HEK293T (cell line): ENCODE measurements at regions not wholly inside any gene's neighbourhood (a gene's known extent, or its start where the extent isn't known, plus 50 kb on each side); places are given as distances from the start of the nearest gene placed in this dataset.

Experiments
- CTCF ChIA-PET: fragments of 350-600 bp; formaldehyde crosslinking; extraction: SDS; loops from one replicate; lab custom pipeline; 2021; ENCODE audit warnings: antibody characterized with exemption, inconsistent platforms; lab: Yijun Ruan, JAX
- POLR2A ChIA-PET: fragments of 350-600 bp; formaldehyde crosslinking; extraction: SDS; loops from one replicate; lab custom pipeline; 2020; ENCODE audit warnings: antibody characterized with exemption, inconsistent platforms; lab: Yijun Ruan, JAX
- DNase-seq: peaks from one replicate; pipeline ENCODE4 v3.0.0; 2012; ENCODE audit warnings: mixed read lengths; ENCODE audit errors: extremely low spot score
- ARNT ChIP-seq: fragments of 450-650 bp; IDR thresholded peaks from 2 replicates; pipeline ENCODE4 v1.6.1; 2017; ENCODE audit warnings: mild to moderate bottlenecking
- BHLHE40 ChIP-seq: fragments of 450-650 bp; IDR thresholded peaks from 2 replicates; pipeline ENCODE4 v1.6.1; 2016; ENCODE audit warnings: mild to moderate bottlenecking, moderate library complexity, borderline replicate concordance
- CTBP1 ChIP-seq: fragments of 450-650 bp; IDR thresholded peaks from 2 replicates; pipeline ENCODE4 v1.6.1; 2016; ENCODE audit warnings: borderline replicate concordance
- ELF4 ChIP-seq: fragments of 450-650 bp; IDR thresholded peaks from 2 replicates; pipeline ENCODE4 v1.6.1; 2017; ENCODE audit warnings: antibody characterized with exemption
- FOXA1 ChIP-seq: fragments of 450-650 bp; IDR thresholded peaks from 2 replicates; pipeline ENCODE4 v1.6.1; 2016; ENCODE audit warnings: mild to moderate bottlenecking
- FOXK2 ChIP-seq: fragments of 450-650 bp; IDR thresholded peaks from 2 replicates; pipeline ENCODE4 v1.6.1; 2016; ENCODE audit warnings: mild to moderate bottlenecking
- FOXM1 ChIP-seq: fragments of 450-650 bp; IDR thresholded peaks from 2 replicates; pipeline ENCODE4 v1.6.1; 2017; ENCODE audit warnings: mild to moderate bottlenecking, borderline replicate concordance
- HDGF ChIP-seq: fragments of 450-650 bp; IDR thresholded peaks from 2 replicates; pipeline ENCODE4 v1.6.1; 2017; ENCODE audit warnings: antibody characterized with exemption, borderline replicate concordance
- L3MBTL2 ChIP-seq: fragments of 450-650 bp; conservative IDR thresholded peaks from 2 replicates; pipeline ENCODE4 v1.6.1; 2016; ENCODE audit warnings: mild to moderate bottlenecking
- LEF1 ChIP-seq: fragments of 450-650 bp; IDR thresholded peaks from 2 replicates; pipeline ENCODE4 v1.6.1; 2017; ENCODE audit warnings: mild to moderate bottlenecking, borderline replicate concordance
- NFRKB ChIP-seq: fragments of 450-650 bp; IDR thresholded peaks from 2 replicates; pipeline ENCODE4 v1.6.1; 2016; ENCODE audit warnings: mild to moderate bottlenecking, moderate library complexity
- SP1 ChIP-seq: fragments of 450-650 bp; IDR thresholded peaks from 2 replicates; pipeline ENCODE4 v1.6.1; 2017
- SUZ12 ChIP-seq: fragments of 450-650 bp; IDR thresholded peaks from 2 replicates; pipeline ENCODE4 v1.6.1; 2016; ENCODE audit warnings: mild to moderate bottlenecking
- TARDBP ChIP-seq: fragments of 450-650 bp; IDR thresholded peaks from 2 replicates; pipeline ENCODE4 v1.6.1; 2016
- ZNF384 ChIP-seq: fragments of 450-650 bp; IDR thresholded peaks from 2 replicates; pipeline ENCODE4 v1.6.1; 2016
- TF ChIP-seq, protein P1 (sequence below): fragments of 450-650 bp; IDR thresholded peaks from 2 replicates; pipeline ENCODE4 v1.6.1; 2016

DNA sequence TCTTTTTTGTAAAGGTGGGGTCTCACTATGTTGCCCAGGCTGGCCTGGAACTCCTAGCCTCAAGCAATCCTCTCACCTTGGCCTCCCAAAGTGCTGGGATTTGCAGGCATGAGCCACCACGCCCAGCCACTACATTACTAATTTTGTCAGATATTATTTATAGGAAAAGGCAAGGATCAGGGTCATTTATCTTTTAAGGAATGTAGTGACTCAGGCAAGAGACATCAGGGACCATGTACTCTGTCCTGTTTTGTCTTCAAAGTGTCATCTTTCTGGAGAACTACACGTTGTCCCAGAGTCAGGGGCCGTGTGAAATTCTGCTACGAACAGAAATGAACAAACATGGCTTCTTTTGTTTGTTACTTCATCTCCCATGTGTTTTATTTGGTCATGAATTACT is 105.3 kb downstream of the NPTX2 start:
- TF ChIP-seq BHLHE40 (no peak), FOXK2 (no peak), CTBP1 (no peak), LEF1 (no peak), HDGF (no peak), FOXM1 (no peak), SP1 (no peak), SUZ12 (no peak), FOXA1 (no peak), ZNF384 (no peak)
- TF ChIP-seq, protein P1, sequence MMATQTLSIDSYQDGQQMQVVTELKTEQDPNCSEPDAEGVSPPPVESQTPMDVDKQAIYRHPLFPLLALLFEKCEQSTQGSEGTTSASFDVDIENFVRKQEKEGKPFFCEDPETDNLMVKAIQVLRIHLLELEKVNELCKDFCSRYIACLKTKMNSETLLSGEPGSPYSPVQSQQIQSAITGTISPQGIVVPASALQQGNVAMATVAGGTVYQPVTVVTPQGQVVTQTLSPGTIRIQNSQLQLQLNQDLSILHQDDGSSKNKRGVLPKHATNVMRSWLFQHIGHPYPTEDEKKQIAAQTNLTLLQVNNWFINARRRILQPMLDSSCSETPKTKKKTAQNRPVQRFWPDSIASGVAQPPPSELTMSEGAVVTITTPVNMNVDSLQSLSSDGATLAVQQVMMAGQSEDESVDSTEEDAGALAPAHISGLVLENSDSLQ = no peak
- CTCF ChIA-PET = no interaction called here
- POLR2A ChIA-PET = no interaction called here
- no peak for DNase-seq

DNA sequence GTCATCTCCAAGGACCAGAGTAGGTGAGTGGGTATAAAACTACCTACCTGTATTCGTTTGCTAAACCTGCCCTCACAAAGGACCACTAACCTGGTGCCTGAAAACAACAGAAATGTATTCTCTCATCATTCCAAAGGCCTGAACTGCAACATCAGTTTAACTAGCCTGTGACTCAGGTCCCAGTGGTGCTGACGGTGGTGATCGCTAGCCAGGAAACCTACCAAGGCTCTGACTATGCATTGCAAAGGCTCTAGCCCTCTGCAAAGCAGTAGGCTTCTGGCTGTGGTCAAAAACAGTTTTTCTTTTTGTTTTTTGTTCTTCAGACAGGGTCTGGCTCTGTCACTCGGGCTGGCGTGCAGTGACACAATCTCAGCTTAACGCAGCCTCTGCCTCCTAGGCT is 107.5 kb downstream of the NPTX2 start:
- no peak for TF ChIP-seq ZNF384
- TF ChIP-seq FOXK2 = no peak
- TF ChIP-seq CTBP1 = no peak
- no peak for TF ChIP-seq HDGF
- TF ChIP-seq LEF1 = no peak
- DNase-seq = no peak
- CTCF ChIA-PET = interaction anchor here (0.6 kb wide), 1 partner anchor 35 kb away, joined by 4 read pairs; no protein-coding TSS in a partner anchor
- POLR2A ChIA-PET = no interaction called here

DNA sequence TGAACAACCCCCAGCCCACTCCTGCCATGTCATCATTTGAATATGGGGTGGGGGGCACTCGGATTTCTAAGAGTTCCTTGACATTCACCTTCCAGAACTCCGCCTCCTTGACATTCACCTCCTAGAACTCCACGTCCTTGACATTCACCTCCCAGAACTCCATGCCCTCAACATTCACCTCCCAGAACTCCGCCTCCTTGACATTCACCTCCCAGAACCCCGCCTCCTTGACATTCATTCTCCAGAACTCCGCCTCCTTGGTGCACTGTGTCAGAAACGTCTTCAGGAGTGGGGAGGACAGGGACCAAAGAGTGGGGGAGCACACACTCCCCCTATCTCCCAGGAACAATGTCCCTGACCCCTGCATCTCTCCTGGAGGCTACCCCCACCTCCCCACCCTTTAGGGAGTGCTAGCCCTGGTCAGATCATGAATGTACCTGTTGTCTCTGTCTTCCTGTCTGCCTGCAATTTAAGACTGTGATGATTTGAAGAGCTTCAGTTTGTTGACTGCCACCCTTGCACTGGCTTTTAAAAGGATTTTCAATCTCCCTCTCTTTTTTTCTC is 110.1 kb downstream of the NPTX2 start:
- POLR2A ChIA-PET = no interaction called here
- TF ChIP-seq LEF1 = no peak
- no peak for TF ChIP-seq L3MBTL2
- no peak for TF ChIP-seq FOXM1
- no peak for TF ChIP-seq ARNT
- TF ChIP-seq NFRKB = no peak
- TF ChIP-seq FOXA1 = no peak
- no peak for TF ChIP-seq SUZ12
- TF ChIP-seq FOXK2 = no peak
- TF ChIP-seq ZNF384 = no peak
- TF ChIP-seq, protein P1 = no peak
- TF ChIP-seq HDGF = no peak
- no peak for TF ChIP-seq BHLHE40
- no peak for TF ChIP-seq CTBP1
- no peak for TF ChIP-seq ELF4

DNA sequence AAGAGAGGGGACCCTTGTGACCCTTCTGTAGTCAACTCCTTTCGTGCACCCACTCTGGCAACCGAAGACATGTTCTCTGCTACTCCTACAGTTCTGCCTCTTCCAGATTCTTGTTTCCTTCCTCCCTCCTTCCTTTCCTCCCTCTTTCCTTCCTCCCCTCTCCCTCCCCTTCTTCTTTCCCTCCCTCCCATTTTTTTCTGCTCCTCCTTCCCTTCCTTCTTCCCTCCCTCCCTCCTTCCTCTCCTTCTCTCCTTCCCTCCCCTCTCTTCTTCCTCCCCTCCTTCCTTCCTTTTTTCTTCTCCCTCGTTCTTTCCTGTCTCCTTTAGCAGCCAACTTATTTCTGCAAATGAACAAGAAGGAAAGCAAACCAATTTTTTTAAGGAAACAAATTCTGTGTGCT is 111.5 kb downstream of the NPTX2 start:
- DNase-seq = no peak
- ChIA-PET CTCF (interaction anchor here (1.0 kb wide), 1 partner anchor 17 kb away, joined by 5 read pairs; no protein-coding TSS in a partner anchor), POLR2A (interaction anchor here (0.6 kb wide), 1 partner anchor 111 kb away, joined by 3 read pairs; the partner anchor contains the start of gene NPTX2)
- TF ChIP-seq HDGF (no peak), ARNT (no peak), BHLHE40 (no peak), FOXA1 (no peak)

More for the DNA sequence above, 110.1 kb downstream of the NPTX2 start:
- CTCF ChIA-PET = no interaction called here
- DNase-seq = no peak

DNA sequence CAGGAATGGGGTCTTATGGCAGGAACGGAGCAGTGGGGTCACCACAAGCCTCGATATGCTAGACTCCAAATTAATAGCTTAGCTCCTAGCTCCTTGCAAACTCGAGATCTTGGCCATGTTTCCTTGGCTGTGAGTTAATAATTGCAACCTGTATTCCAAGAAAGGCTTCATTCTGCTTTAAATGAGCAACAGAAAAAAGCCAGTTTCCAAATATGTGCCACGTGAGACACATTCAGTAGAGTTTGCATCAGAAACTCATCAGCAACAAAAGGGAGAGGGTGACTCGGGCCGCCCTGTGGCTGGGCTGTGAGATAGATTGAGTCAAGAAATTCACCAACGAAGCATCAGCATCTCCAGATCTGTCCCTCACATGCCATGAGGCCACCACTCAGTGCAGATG is 112.0 kb downstream of the NPTX2 start:
- TF ChIP-seq TARDBP (no peak), CTBP1 (no peak), NFRKB (no peak), HDGF (no peak), SUZ12 (no peak), FOXM1 (no peak), ZNF384 (no peak), FOXK2 (no peak), L3MBTL2 (no peak), ELF4 (no peak), LEF1 (no peak), BHLHE40 (no peak), SP1 (no peak)
- TF ChIP-seq, protein P1 = no peak
- CTCF ChIA-PET = interaction anchor here (0.6 to 1.0 kb wide), 2 partner anchors 17 to 135 kb away, joined by 5 read pairs; no protein-coding TSS in a partner anchor
- POLR2A ChIA-PET = interaction anchor here (0.6 kb wide), 1 partner anchor 112 kb away, joined by 3 read pairs; the partner anchor contains the start of gene NPTX2
- DNase-seq = no peak

DNA sequence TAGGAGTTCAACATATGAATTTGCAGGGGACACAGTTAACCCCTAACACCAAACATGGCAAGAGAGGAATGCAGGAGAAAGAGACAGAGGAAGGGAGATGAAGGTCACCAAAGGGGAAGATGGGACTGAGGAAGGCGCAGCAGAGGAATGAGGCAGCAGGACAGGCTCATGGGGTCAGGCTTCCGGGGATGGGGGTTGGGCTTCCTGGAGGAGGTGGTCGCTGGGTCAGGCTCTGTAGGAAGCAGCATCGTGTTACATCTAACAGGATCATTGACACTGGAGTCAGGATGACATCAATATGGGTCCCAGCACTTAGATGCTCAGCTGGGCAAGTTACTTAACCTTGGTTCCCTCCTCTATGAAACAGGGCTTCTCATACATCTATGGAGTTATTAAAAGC is 113.2 kb downstream of the NPTX2 start:
- TF ChIP-seq BHLHE40 (no peak), L3MBTL2 (no peak), FOXK2 (no peak), TARDBP (no peak), ZNF384 (no peak), FOXA1 (no peak), ELF4 (no peak), NFRKB (no peak), SUZ12 (no peak), ARNT (no peak)
- POLR2A ChIA-PET = no interaction called here
- no peak for DNase-seq
- CTCF ChIA-PET = no interaction called here
